Right lung (tissue), 2 donors: ENCODE measurements at regions not wholly inside any gene's neighbourhood (a gene's known extent, or its start where the extent isn't known, plus 50 kb on each side); places are given as distances from the start of the nearest gene placed in this dataset.
"Not testable (repeated sequence)": the region's sequence is repeated elsewhere in the genome, so short reads cannot be mapped to it uniquely, and the experiment has no call there.

Experiments
- DNase-seq, 2 donors: peaks; one replicate each; pipeline ENCODE4 v3.0.0-alpha.2; 2013

DNA sequence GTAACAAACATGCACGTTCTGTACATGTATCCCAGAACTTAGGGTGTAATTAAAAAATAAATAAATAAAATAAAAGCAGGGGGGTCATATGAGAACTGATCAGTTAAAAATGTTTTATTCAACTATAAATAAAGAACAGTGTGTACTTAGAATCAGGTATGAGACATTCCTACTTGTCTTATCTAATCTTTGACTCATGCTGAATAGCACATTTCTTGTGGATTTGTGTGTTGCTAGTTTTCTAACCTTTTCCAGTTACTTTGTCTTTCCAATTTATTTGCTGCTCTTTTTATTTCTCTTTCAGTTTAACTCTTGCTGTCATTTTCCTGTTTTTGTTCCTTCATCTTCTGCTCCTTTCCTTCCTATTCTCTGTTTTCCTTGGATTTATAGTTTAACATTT, 1917.1 kb upstream of the CDH6 start:
- no peak for DNase-seq

DNA sequence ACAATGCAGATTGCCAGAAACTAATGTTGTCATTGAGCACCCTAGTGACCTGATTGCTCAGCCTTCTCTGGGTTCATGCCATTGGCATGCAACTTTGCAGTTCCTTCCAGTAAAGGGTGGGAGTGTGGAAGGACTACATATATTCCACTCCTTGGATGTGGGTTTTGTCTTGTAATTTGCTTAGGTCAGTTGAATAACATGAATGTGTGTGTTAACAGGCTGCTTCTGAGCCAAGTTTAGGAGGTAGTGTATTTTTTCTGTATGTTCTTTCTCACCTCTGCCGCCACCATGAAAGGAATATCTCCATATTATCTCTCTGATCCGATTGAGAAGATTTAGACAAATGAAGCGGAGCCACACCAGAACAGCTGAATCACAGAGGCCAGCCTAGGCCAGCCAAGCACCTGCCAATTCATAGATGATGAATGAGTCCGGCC, 1929.6 kb upstream of the CDH6 start:
- DNase-seq = no peak

DNA sequence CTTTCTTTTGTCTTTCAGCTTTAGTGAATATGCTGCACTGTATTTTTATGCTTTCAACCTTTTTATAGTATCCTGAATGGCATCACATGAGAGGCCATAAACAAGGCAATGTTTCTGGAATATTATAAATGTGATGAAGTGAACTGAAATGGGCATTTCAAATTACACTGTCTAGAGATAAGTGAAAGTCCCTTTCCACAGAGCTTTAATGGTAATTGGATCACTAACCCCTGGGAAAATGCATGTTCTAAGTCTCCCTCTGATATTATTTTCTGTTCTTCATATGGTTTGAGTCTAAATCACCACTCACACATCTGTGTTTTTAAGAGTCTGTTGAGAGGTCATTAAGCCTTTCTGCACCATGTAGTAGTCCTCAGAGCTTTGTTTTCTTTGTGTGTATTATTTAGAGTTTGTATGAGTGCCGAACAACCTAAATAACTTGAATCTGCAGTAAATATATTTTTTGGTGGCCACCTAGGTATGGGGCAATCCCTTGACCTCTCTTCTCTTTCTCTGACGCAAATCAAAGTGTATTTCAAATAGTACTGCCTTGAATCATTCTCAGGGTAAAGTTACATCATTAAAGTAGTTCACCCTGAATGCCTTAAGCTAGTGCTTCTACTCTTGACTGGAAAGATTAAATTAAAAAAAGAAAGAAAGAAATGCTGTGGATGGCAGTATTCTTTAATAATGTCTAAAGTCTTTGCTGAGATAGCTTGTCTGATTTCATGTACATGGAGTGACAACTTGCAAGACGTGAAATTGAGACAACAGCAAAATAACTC, 1931.0 kb upstream of the CDH6 start:
- DNase-seq = no peak

DNA sequence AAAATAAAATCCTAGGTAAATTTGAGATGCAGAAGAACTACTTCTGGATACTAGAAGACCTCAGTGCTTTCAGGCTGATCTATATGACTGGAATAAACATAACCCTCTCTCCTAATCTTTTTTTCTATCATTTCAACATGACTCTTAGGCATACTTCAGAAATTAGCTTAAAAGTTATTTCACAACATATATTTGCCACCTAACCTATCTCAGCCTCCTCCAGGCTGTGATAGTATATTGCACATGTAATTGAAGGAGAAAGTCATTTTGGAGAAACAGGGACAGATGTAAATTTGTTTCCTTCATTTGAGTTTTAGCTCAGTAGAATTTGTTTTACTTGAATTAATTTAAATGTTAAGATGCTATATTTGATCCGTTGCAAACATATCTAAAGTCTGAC, 1932.3 kb upstream of the CDH6 start:
- DNase-seq = no peak

DNA sequence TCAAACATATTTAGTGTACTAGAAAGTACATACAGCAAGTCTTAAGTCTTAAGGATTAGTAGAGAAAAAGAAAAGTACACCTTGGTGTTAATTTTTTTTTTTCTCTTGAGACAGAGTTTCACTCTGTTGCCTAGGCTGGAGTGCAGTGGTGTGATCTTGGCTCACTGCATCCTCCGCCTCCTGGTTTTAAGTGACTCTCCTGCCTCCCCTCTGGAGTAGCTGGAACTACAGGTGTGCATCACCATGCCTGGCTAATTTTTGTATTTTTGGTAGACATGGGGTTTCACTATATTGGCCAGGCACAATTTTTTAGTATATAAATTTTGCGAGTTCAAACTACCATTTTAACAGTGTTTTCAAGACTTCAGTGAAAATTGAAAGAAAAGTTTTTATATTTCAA, 1941.1 kb upstream of the CDH6 start:
- no peak for DNase-seq

DNA sequence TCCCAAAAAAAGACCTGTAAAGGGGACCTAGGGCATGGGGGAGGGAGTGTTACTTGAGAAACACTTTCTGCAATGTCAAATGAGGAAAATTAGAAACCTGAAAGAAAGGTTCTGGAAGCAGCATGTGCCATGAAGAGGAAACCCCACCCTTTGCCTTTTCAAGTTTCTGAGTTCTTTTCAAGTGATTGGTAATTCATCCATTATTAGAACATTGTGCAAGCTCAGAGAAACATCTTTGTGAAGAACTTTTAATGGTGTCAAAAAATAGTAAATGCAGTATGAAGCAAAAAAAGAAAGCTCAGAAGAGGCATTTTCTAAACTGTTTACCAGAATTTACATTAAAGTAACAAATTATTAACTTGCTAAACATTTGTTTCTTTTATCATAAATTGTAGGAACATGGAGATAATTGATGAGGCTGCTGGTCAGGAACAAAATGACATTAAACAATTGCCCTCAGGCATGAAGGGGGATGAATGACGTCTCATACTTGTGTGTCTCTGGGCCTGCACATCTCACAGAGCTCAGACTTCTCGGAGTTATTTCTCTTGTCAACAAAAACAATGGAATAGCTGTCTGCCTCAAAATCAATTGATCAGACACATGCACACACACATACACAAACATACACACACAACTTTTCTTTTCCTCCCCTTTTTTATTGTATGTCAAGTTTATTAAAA, 1946.0 kb upstream of the CDH6 start:
- DNase-seq = no peak

DNA sequence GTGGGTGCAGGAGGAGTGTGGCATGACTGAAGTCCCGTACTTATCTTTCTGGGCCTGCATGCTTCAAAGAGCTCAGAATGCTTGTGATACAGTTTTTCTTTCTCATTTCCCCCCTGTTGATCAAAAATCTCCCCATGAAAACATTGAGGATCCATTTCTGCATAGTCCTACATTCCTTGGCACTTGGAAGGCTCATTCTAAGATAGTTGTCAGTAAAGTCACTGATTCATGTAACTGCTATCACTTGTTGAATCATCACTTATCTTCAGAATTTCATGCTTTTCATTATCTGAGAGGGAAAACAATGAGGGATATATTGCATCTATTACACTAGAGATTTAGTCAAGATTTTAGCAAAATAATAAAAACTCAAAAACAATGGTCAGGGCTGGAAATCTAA, 1953.1 kb upstream of the CDH6 start:
- DNase-seq = no peak

DNA sequence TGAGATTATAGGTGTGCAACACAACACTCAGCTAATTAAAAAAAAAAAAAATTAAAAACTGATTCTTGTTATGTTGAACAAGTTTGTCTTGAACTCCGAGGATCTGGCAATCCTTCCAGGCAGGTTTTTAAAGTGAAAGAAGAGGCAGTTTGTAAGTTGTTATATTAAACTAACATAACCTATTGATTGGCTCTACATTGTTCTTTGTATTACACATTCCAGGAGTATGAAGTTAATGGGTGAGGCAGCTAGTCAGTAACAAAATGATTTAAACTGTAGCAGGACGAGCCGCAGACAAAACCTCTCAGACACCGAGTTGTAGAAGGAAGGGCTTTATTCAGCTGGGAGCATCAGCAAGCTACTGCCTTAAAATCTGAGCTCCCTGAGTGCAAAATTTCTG, 1953.9 kb upstream of the CDH6 start:
- DNase-seq = no peak

DNA sequence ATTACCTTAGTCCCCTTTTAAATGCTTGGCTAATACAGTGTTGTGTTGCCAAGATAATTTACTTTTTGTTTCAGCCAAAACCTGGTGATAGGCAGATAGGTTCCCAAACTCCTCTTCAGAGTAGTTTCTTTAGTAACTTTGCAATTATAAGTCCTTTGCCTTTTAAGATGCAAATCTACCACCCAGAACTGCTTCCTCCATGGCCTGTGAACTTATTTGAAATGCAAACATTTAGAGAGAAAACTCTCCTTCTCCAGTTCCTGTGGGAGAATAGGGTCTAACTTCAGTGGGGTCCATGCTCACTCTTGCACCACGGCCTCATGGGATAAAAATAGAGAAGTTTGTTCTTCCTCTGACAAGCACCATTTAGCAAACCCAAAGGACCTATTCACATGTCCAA, 1955.4 kb upstream of the CDH6 start:
- no peak for DNase-seq

DNA sequence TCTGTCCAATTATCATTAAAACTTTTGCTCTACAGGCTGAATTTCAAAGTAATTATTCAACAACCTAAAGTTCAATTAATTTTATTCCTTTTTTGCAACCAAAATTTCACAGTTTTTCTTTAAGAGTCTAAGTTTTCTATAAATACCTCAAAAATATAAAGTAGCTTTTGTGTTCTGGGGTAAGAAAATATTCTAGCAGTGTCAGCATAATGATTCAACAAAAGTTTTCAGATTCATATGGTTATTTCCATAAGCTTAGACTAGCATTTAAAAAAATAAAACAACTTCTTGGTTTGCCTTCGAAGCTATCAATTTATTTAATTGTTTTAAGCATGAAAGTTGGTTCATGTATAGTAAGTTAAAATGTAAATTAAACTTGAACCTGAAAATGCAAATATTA, 1962.3 kb upstream of the CDH6 start:
- DNase-seq = no peak

DNA sequence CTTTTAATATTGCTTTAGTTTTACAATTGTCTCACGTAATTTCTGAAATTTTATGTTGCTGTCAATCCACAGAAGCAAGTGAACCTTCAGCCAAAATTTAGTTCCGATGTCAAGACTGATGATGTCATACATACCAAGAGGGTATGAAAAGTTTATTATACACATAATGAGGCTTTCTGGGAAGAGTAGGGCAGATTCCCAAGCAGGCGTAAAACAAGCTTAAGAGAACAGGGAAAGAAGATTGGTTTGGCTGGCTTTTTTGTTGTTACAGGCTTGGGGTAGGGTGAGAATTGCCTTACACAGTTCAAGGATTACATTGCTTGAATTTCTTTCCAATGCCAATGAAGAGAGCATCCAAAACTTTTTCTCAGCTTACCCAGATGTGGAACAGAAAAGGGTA, 1962.9 kb upstream of the CDH6 start:
- DNase-seq = no peak

DNA sequence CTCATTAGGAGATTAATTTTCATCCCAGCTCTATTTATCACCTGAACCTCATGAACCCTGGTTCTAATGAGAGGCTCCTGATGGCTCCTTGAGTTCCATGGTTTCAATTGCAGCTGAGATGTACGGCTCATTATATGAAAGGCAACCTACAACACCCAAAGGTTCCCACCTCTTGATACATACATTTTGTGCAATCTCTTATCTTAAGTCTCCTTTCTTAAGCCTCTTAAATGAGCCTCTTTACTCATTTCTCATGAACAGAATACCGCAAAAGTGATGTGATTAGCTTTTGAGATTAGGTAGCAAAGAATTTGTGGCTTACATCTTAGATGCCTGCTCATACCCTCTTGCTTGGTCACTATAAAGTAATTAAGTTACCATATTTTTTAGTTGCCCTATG, 1964.0 kb upstream of the CDH6 start:
- DNase-seq = no peak

DNA sequence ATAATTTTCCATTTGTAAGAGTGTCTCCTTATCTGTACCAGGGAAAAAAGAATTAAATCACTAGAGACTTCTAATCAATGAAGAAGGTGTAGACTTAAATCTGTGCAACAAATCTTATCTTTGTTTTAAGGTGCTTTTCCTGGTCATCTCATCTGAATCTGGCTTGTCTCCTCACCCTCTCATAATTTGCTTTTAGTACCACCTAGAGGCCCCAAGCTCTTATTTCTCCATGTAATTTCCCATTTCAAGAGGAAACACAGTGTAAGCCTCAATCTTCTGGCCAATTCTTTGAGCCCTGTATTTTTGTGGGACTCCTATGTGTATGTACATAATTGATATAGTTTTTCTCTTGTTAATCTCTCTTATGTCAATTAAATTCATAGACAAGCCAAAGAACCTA, 1975.3 kb upstream of the CDH6 start:
- DNase-seq = no peak

DNA sequence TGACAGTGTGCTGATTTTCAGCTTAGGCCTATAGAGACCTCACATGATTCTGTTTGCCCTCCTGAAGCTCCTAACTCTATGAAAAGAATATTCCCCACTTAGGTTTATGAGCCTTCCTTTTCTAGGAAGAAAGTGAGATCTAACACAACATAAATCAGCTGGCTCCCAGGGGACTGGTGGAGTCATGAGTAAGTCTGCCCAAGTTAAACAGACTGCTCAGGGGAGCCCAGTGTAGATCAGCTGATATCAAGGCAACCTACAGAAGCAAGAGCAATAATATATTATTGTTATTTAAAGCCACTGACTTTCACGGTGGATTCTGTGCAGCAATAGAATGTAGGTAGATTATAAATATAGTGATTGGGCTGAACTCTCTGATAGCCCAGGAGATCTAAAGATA, 1978.6 kb upstream of the CDH6 start:
- no peak for DNase-seq

DNA sequence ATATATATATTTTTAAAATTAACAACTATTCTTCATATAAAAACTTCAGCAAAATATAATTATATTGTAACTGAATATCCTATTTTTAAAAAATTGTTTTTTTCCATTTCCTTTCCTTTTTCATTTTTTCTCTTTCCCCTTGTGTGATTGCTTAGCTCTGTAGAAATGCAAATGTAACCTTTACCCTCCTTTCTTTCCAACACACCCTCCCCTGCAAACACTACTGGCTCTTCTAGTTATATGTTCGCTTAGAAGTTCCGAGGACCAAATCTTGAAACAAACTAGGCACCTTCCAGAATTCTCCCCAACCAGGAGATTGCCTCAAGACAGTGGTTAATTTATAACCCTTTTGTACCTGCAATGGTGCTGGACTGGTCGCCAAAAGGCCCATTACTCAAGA, 1980.0 kb upstream of the CDH6 start:
- no peak for DNase-seq

DNA sequence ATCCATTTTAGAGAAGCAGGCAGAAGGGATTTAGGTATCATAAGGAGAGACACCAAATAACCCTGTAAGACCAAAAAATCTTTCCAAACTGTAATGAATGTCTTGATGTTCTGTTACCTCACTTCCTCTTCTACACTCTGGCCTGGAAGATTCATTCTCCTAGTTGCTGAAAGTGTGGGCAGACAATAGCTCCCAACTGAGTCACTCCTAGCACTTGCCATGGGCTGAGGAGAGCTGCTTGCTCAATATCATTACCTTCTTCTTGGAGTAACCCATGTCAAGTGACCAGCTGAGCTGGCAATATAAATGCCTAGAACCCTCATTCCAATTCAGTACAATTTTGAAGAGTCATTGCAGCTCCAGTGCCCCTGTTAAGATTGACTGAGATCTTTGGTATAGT, 1985.5 kb upstream of the CDH6 start:
- DNase-seq = no peak

DNA sequence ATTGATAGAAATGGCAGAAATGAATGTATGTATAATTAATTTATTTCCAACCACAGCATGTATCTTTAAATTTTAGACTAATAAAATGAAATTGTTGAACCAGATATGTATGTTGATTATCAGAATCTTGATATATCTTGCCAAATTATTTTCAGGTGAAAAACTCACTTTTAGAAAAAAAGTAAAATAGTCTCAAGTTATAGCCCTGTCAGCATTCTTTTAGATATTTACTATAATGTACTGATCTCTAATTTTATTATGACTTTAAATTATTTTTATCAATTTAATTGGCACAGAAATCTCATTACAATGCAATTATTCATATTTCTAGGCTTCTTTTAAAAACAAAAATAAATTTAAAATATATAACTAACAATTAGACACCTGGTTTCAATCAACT, 1990.4 kb upstream of the CDH6 start:
- no peak for DNase-seq

DNA sequence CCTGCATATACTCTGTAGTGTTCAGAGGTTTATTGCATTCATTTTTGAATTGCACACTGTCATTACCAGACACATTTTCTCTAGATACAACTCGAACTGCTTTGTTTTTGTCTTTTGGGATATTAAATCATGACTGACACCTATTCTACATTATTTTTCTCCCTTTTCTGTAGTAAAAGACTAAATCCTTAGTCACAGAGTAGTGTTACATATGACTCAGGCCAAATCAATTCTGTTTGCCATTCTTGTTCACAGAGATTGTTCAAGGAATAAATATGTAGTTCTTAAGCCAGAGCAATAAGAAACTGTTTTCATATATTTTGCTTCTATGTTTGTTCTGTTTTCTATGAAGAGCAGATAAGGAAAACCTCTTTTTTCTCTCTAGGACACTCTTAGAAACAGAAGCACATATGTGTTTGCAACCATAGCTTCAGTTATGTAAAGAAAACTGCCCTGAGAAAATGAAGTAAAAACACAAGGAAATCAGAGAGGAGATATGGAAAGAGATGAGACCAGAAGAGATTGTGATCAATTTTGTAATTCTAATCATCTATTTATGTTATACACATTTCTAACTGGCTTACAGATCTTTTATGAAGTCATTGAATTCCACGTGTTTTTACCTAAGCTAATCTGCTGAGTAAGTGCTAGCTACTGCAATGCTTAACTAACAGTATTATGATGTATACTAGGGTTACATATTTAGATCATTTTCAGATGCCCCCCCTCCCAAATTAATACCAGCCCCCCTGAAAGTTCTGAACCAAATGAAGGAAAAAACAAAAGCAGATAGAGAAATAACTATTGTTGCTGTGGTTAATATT, 1995.6 kb upstream of the CDH6 start:
- no peak for DNase-seq

DNA sequence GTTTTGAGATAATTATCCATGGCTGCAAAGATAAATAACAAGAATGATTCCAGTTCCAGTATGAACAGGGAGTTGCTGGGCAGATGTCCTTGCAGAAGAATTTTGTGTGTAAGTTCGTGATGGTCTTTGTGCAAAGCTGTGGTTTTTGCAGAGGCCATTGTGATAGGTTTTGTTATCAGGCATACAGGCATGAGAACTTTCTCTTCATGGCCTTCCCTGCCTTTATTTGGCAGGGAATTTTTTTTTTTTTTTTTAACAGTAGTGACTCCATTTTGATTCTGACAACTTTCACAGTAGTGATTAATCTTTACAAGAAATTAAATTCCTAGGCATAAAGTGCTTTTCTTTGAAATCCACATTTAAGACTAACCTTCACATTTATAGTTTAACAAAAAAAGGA, 1999.5 kb upstream of the CDH6 start:
- DNase-seq = no peak

DNA sequence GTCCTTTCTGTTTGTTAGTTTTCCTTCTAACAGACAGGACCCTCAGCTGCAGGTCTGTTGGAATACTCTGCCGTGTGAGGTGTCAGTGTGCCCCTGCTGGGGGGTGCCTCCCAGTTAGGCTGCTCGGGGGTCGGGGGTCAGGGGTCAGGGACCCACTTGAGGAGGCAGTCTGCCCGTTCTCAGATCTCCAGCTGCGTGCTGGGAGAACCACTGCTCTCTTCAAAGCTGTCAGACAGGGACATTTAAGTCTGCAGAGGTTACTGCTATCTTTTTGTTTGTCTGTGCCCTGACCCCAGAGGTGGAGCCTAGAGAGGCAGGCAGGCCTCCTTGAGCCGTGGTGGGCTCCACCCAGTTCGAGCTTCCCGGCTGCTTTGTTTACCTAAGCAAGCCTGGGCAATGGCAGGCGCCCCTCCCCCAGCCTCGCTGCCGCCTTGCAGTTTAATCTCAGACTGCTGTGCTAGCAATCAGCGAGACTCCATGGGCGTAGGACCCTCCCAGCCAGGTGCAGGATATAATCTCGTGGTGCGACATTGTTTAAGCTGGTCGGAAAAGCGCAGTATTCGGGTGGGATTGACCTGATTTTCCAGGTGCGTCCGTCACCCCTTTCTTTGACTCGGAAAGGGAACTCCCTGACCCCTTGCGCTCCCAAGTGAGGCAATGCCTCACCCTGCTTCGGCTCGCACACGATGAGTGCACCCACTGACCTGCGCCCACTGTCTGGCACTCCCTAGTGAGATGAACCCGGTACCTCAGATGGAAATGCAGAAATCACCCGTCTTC, 2002.0 kb upstream of the CDH6 start:
- not testable (repeated sequence) for DNase-seq

DNA sequence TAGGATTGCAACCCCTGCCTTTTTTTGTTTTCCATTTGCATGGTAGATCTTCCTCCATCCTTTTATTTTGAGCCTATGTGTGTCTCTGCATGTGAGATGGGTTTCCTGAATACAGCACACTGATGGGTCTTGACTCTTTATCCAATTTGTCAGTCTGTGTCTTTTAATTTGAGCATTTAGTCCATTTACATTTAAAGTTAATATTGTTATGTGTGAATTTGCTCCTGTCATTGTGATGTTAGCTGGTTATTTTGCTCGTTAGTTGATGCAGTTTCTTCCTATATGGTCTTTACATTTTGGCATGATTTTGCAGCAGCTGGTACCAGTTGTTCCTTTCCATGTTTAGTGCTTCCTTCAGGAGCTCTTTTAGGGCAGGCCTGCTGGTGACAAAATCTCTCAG, 2003.1 kb upstream of the CDH6 start:
- DNase-seq = not testable (repeated sequence)

DNA sequence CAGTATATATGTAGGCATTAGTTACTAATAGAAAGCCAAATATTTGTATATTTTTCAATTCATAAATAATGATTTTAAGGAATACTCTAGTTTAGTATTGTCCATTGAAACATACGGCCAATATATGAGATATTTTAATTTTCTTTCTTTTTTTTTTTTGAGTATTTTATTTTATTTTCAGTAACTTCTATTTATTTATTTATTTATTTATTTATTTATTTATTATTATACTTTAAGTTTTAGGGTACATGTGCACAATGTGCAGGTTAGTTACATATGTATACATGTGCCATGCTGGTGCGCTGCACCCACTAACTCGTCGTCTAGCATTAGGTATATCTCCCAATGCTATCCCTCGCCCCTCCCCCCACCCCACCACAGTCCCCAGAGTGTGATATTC, 2007.1 kb upstream of the CDH6 start:
- not testable (repeated sequence) for DNase-seq
